Right lung (tissue), 2 donors: ENCODE measurements at regions not wholly inside any gene's neighbourhood (a gene's known extent, or its start where the extent isn't known, plus 50 kb on each side); places are given as distances from the start of the nearest gene placed in this dataset.
"Not testable (repeated sequence)": the region's sequence is repeated elsewhere in the genome, so short reads cannot be mapped to it uniquely, and the experiment has no call there.

Source experiments
- DNase-seq, 2 donors: peaks; one replicate each; pipeline ENCODE4 v3.0.0-alpha.2; 2013

DNA sequence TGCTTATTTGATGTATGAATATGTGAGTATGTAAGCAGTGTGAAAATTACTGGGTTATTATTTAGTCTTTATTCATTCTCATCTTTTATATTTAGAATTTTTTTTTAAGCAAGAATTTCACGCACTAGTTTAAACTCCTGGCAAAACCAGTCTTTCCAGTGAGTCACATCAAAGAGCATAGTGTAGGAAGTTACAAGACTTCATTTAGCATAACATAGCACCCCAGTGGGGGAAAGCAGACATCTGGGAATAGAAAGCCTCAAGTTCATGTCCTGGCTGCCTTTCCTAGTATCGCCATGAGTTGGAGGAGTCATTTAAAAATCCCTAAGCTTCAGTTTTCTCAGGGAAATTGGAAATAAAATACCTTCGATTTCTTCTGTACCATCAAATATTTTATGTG lies 408.3 kb downstream of the NUP35 start:
- DNase-seq = no peak

DNA sequence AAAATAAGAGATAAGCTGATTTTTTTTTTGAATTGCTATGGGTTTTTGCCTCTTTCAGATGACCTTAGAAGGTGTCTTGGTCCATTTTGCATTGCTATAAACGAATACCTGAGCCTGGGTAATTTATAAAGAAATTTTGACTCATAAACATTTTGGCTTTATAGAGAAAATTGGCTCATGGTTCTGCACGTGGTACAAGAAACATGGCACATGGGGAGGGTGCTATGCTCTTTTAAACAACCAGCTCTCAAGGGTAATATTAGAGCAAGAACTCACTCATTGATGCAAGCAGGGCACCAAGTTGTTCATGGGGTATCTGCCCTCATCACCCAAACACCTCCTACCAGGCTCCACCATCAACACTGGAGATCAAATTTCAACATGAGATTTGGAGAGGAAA lies 408.8 kb downstream of the NUP35 start:
- no peak for DNase-seq

DNA sequence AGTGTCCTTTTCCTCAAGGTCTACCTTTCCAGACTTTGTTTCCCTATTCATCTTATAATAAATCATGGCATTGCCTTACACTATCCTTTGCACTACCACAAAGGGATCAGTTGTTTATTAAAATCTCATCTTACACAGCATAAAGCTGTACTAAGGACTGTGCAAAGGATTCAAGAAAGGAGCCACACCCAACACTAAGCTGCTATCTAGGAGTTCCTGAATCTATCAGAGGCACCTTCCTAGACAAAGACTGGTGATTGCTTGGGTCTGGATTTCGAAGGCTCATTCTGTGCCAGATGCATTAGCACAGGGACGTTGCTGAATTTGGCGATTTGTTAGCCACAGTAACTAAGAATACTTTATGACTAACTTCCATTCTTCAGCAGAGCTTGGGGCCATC lies 412.0 kb downstream of the NUP35 start:
- DNase-seq = no peak

DNA sequence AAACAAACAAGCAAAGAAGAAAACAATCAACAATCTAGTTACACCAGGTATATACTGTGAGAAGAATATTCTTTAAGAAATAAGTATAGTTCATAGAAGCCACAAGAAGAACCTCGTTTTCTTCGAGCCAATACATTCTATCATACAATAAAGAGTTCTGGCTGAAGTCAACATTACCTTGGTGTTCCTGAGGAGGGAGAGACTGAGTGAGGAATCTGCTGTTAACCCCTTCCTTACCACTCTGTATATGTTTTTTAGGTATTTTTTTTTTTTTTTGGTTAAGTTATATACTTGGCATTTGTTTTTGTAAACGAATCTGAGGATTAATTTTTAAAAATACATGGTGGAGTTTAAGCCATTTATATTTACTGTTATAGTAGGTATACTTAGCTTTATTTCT lies 412.5 kb downstream of the NUP35 start:
- DNase-seq = no peak

DNA sequence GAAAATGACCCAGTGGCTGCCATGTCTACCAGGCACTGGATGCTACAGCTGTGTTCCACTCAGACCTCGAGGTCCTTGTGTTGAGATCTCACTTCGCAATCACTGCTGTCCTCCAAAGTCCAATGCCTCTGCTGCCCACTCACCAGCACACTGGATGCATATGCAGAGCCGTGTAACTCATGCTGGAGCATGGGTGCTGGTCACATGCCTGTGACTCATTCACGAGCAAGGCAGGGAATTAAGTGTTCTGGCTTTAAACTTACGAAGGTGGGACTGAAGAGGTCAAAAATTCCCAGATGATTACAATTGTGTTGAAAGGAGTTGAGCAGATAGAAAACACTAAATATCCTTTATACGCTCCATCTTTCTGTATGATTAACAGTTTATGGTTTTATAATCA lies 417.5 kb downstream of the NUP35 start:
- no peak for DNase-seq

DNA sequence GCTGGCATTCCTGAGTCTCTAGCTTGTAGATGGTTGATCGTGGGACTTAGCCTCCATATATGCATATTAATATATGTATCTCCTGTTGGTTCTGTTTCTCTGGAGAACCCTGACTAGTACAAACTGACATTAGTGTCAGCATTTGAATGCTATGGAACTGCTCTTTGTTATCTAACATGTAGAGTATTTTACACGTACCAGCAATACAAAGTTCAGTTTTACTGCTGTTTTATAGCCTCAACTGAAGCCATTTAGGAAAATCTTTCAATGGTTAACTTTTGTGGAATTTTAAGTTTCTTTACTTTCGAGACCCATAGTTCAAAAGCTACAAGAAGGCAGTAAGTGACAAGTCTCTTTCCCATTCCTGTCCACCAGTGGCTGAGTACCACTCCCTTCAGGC lies 418.4 kb downstream of the NUP35 start:
- DNase-seq = no peak

DNA sequence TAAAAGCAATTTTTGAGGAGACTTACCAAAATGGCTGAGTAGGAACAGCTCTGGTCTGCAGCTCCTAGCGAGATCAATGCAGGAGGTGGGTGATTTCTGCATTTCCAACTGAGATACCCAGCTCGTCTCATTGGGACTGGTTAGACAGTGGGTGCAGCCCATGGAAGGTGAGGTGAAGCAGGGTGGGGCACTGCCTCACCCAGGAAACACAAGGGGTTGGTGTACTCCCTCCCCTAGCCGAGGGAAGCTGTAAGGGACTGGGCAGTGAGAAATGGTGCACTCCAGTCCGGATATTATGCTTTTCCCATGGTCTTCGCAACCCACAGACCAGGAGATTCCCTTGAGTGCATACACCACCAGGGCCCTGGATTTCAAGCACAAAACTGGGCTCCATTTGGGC lies 419.0 kb downstream of the NUP35 start:
- no peak for DNase-seq

DNA sequence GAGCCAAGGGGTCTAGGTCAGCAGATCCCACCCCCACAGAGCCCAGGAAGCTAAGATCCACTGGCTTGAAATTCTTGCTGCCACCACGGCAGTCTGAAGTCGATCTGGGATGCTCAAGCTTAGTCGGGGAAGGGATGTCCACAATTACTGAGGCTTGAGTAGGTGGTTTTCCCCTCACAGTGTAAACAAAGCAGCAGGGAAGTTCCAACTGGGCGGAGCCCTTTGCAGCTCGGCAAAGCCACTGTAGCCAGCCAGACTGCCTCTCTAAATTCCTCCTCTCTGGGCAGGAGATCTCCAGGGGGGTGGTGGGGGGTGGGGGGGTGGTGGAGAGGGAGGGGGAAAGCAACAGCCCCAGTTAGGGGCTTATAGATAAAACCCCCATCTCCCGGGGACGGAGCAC lies 419.5 kb downstream of the NUP35 start:
- DNase-seq = no peak

DNA sequence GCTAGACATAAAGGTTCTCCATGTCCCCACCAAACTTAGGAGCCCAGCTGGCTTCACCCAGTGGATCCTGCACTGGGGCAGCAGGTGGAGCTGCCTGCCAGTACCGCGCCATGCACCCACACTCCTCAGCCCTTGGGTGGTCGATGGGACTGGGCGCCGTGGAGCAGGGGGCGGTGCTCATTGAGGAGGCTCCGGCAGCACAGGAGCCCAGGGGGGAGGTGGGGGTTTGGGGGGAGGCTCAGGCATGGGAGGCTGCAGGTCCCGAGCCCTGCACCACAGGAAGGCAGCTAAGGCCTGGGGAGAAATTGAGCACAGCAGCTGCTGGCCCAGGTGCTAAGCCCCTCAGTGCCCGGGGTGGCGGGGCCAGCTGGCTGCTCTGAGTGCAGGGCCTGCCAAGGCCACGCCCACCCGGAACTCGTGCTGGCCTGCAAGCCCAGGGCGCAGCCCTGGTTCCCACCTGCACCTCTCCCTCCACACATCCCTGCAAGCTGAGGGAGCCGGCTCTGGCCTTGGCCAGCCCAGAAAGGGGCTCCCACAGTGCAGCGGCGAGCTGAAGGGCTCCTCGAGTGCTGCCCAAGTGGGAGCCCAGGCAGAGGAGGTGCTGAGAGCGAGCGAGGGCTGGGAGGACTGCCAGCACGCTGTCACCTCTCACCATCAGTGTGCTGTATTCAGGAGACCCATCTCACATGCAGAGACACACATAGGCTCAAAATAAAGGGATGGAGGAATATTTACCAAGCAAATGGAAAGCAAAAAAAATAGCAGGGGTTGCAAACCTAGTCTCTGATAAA lies 422.5 kb downstream of the NUP35 start:
- DNase-seq = not testable (repeated sequence)

DNA sequence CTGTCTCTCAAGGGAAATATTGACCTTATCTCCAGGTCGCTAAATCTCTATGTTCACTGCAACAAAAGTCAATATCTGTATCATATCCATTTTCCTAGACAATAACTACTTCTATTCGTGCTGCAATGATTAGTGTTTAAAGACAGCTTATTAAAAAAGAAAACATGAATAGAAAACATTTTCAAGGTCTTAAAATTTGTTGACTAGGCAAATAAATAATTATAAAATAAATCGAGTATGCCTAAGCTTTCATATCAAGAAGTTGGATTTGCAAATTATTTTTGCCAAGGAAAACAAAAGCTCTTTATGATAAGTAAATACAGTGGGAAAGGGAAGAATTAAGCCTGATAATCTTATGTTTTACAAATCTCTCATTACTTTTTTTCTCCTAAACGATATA lies 428.5 kb downstream of the NUP35 start:
- no peak for DNase-seq

DNA sequence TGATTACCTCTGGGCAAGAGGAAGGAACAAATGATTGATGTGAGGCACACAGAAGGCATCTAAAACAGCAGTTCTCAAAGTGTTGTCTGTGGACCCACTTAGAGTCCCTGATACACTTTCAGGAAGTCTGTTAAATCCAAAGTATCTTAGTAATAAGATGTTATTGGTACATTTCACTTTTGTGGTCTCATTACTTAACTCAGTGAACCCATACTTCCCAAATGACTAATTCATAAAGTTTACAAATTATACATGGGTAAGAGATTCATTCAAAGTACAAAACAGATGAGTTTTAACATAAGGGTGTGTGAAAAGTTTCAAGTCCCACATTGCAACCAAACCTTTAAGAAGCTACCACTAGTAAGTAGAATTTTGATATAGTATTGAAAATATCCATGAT lies 440.5 kb downstream of the NUP35 start:
- no peak for DNase-seq

DNA sequence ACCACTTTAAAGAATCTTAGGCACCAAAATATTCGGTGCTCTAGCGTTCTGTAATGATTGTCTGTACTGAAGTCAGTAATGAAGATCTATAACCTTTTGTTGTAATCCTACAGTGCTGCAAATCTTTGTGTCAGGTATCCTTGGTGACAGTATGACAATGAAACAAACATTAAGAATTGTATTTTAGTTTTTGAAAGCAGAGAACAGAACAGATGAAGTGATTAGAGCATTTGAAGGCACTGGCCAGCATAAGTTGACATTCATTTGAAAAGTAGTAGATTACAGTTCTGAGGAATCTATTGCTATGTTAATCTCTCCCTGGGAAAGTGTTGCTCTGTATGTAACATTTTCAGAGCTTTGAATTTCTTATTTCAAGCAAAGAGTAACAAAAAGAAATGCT lies 451.2 kb downstream of the NUP35 start:
- no peak for DNase-seq

DNA sequence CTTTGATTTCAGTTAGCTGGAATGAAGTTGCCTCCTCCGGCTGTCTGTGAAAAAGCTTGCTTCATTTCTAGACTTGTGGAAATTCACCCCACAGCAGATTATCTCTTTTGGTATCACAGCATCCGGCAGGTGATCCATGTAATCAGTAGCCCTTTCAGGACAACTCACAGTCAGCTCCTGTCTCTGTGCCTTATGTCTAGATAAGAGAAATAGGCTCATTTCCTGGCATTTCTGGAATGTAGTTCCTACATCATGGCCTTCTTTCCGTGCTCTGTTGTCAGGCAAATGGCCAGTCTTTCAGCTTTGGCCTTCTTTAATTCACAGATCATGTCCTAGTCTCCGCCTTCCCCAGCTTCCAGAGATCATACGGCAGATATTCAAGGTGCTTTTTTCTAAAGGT lies 455.4 kb downstream of the NUP35 start:
- no peak for DNase-seq

DNA sequence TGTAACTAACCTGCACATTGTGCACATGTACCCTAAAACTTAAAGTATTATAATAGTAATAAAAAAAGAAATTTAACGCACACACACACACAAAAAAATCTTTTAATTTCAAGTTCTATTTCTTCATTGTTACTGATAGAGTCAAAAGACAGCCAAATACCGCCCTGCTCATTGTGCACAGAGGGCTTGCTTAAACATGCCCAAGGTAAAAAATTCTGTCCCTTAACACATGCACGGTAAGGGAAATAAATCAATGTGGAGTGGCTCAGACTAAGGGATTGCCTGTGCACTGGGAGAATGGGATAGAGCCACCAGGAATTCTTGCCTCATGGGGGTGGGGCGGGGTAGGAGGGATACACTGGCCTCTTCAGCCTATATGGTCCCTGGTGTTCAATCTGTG lies 468.0 kb downstream of the NUP35 start:
- DNase-seq = no peak

DNA sequence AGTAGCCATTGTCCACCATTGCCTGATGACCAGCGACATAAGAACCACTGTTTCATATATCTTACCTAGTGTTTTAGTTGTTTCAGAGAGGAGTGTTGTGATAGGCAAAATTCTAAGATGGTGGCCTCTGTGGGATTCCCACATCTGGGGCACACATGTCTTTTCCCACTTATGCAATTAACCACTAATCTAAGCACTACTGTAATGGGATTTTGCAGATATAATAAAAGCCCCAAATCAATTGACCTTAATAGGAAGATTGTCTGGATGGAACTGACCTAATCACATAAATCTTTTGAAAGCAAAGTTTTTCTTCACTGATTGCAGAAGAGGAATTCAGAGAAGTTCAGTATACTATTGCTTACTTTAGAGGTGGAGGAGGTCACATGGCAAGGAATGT lies 469.9 kb downstream of the NUP35 start:
- DNase-seq = no peak

DNA sequence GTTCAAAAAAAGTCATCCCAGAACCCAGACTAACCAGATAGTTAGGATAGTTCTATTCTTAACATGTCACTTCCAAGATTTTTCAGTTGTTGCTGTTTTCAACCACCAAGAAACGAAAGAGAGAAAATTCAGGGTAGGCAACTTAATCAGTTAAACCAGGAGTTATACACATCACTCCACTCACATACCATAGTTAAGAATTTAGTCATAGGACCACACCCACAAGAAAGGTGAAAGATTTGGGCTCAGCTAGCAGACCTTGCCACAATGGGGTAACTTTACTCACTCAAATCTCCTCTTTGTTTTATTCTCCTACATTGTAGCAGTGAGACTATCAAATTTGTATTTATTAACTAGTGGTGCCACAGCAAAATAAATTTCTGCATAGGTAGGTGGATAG lies 473.6 kb downstream of the NUP35 start:
- no peak for DNase-seq

DNA sequence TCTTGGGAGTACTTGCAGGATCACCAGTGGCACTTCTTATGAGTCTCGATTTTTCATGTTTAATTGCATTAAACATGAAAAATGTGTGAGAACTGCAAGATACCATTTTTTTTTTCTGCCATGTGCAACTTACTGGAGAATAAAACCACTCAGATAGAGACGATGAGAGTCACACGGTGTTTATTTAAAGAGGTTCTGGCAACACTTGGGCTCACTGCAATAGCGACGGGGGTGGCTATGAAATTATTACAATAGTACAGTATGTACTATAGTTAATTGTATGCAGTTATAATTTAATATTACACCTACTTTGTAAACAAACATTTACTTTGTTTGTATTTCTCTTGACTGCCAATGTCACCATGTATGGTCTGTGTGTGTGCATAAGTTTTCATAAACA lies 479.8 kb downstream of the NUP35 start:
- DNase-seq = no peak

DNA sequence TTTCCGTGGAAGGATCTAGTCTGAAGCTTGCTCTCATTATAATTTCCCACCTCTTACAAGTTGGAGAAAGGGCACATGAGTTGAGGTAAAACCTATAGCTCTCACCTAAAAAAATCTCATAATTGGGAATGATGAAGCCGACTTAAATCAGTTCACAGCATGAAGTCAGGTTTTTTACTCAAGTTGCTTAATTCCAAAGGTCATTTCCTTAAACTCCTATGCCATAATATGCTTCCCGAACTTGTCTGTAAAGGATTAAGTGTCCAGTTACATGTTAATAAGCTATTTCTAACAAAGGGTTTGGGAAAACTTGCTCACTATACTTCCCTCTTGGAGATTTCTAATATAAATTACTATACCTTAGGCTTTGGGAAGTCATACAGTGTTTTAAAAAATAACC lies 481.2 kb downstream of the NUP35 start:
- DNase-seq = no peak

DNA sequence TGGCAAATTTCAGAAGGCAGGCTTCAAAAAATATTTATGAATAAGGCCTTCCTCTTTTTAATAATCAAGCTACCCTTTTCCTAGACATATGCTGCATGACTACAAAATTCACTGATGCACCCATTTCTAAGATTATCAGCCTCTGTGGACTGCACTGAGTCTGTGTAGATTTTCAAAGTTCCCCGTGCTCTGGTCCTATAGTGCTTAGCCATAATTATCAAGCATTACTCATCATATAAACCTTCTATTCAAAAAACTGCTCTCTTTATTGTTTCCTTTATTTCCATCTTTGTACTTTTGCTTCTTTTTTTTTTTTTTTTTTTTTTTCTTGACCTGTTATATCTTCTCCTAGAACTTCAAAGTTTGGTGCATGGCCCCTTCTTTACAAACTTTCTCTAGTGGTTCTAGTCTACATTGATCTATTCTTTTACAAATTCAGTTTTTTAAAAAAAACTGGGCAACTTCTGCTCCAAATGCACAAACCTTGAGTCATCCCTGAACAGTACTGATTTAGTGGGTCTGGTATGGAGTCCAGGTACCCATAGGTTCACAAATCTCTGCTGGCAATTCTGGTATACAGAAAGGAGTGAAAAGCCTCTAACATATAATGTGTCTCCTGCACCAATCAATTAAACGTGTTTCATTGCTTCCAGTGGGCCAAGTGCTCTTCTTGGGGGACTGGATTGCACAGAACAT lies 481.9 kb downstream of the NUP35 start:
- DNase-seq = no peak

DNA sequence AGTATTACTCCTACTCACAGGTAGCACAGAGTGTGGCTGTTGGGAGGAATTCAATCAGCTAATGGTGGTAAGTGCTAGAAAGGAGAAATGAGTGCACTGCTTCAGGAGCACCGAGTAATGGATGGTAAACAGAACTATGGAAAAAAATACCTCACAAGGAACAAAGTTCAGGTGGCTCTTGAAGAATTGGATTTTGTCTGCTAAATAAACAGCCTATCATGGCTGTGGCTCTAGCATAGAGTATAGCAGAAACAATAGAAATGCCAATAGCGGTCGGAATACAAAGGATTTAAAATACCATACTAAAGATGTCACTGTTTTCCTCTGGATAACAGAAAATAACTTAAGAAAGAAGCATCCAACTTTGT lies 482.5 kb downstream of the NUP35 start:
- DNase-seq = no peak

DNA sequence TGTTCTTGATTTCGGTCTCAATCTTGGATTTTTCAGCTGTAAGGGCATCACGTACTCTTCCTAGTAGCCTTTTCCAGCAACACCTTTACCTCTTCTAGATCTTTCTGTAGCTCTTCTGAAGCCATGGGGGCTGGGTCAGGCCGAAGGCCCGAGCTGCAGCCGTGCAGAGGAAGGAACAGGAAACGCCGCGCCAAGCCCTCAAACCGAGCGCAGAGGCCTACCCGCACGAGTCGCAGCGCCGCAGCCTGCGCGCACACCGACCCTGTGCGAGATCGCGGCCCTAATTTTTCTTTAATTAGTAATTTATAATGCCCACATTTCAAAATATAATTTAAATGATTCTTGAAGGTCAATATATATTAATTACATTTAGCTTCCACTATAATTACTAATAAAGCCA lies 483.8 kb downstream of the NUP35 start:
- DNase-seq = no peak

DNA sequence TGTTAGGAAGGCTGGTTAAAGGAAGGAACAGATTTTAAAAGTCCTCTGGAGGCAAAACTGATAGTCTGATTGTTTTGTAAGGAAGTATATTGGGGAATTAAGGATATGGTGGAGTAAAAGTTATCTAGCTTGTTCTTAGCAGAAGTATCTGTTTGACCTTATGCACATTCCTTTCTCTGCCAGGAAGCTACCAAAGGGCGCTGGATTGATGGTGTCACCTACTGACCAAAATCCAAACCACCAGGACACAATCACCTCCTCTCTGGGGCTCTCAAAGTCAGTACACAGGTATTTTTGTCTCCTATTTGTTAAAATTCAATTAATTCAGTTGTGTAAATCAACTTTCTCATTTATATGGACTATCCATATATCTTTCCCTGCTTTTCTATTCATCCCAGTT lies 484.5 kb downstream of the NUP35 start:
- no peak for DNase-seq

DNA sequence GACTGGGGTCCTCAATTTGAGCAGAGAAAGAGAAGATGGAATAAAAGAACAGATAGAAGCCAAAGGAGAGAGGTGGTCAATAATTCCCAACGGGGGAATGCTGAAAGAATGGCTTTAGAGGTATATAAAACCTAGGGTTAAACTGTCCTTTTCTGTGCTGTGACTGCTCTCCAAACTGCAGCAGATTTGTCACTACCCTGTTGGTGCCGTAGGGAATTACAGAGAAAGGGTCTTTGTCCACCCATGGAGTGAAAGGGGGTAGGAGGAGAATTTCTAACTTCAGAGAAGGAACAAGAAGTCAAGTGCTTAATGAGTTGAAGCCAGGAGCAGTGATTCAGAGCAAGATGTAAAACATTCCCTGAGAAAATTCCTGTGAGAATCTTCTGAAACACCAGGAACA lies 486.5 kb downstream of the NUP35 start:
- DNase-seq = no peak
